Hepatic stellate cell (primary cell): ENCODE measurements at regions not wholly inside any gene's neighbourhood (a gene's known extent, or its start where the extent isn't known, plus 50 kb on each side); places are given as distances from the start of the nearest gene placed in this dataset.

Source experiments
- DNase-seq: peaks from one replicate; pipeline ENCODE4 v3.0.0; 2011; ENCODE audit warnings: low spot score

DNA sequence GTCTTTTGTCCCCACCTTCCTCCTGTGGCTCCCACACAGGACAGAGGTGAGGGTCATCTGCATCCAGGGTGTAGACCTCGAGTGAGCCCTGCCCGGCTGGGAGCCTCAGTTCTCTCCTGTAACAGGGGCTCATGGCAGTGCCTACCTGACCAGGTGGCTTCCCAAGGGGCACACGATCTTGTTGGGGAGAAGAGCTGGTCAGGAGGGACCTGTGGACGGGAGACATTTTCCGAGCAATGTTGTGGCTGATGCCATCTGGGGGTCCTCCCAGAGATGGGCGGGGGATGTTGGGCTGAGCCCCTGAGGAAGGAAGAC, 51.9 kb downstream of the CEBPB start:
- no peak for DNase-seq

DNA sequence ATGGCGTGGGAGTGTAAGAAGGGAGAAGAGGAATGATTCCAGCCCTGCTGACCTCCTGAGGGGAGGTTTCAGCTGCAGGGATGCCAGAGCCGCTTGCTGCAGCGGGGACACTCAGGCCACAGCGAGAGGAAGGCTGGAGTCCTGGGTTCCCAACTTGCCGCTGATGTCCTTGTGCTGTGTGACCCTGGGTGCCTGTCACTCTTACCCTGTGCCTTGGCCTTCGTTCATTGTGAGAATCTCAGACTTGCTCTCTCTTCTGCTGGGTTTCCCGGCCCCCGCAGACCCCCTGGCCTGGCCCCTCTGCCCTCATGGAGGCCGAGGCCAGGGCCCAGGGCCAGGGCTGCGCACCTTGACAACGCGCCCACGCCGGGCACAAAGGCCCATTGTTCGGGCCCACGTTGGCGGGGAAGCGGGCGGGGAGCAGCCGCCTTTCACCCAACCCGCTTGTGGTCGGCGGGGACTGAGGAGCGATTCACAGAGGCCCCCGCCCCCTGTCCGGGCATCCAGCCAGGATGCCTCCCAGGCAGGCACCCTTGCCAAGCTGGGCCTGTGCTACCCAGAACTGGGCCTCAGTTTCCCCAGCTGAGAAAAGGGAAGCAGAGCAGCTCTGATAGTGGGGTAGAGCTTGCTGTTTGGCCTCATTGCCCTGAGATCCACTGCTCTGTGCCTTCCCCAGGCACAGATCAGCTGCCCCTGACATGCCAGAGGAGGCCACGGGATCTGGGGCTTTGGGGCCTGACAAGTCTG, 52.4 kb downstream of the CEBPB start:
- DNase-seq = no peak

DNA sequence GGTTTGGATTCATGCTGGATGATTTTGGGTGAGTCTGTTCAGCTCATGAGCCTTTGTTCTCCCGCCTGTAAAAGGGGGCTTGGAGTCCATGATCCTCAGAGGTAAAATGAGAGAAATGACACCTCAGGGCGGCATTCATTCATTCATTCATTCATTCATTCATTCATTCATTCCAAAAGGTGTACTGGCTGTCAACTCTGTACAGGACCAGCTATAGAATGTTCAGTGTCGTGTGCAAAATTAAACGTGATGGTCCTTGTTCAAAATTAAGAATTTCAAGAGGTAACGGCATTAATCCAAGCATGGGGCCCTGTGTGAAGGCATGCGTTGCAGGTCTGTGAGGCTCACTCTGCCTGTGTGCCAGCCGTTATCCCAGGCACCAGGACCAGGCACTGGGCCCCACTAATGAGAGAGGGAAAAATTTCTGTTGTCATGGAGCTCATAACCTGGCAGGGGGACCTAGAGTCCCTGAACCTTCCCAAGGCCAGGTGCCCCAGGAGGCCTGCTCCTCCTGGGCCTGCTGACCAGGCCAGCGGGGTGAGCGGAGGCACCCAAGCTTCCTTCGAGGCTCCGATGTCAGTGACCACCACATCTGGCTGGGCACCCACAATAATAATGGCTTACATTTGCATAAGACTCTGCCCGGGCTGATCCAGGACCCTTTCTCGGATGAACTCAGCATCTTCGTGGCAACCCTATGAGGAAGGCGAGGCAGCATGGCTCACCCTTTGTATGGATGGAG, 53.2 kb downstream of the CEBPB start:
- DNase-seq = no peak

DNA sequence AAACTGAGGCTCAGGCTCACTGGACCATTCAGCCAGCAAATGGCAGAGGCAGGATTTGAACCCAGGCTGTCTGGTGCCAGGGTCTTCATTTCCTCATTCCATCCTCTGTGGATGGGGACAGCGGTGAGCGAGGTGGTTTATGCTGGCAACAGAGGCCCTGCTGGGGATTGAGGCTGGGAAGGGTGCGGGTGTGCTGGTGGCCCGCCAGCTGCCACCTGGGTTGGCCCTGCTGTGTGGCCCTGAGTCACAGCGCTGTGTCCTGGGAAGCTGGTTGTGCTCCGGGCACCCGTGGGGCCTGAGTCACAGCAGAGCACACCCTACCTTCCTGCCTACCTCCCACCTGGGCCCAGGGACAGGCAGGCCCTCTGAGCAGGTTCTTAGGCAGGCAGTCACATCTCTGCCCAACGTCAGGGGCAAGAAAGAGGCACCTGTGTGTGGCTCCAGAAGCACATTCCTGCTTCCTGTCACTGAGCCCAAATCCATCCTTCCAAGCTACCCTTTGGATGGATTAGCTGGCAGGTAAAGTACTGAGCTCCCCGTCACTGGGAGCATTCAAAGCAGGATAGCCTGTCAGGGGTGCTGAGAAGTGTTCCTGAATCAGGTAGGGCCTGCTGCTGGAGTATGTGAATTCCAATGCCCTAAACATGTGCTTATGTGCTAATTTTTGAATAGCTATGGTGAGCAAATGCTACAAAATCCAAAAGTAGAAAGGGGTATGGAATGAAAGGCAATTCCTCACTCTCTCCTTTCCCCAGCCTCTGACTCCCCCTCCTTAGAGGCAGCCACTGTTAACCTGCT, 53.9 kb downstream of the CEBPB start:
- DNase-seq = no peak

DNA sequence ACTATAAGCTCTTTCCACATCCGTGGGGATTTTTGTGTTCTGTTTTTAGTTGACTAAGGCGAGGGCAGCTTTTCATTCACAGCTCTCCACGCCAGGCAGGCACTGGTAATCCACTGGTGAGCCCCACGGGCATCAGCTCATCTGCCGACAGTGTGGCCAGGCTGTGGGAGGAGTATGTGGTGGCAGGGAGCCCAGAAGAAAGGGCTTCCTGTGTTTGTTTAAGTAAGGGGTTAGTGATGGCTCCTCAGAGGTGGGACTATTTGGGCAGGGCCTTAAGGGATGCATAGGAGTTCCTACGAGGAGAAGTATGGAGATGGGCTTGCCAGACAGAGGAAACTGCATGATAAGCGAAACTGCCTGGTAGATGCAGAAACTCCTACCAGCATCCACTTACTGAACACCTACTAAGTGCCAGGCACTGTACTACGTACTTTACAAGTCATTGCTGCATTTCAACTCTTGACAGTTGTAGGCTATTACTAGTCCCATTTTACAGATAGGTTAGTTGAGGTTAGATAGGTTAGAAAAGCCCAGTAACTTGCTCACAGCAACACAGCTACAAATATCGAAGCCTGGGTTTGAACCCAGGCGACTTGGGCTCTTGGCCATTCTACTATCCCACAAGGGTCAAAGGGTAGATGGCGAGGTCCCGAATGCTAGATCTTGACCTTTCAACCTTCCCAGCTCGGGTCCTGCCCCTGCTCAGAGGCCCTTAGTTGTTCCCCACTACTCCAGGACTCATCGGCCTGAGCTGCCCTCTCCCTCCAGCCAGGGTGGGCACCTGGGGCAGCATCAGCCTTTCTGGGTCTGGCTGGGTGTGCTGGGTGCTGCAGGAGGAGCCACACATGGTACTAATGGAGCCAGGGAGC, 55.1 kb downstream of the CEBPB start:
- DNase-seq = no peak

DNA sequence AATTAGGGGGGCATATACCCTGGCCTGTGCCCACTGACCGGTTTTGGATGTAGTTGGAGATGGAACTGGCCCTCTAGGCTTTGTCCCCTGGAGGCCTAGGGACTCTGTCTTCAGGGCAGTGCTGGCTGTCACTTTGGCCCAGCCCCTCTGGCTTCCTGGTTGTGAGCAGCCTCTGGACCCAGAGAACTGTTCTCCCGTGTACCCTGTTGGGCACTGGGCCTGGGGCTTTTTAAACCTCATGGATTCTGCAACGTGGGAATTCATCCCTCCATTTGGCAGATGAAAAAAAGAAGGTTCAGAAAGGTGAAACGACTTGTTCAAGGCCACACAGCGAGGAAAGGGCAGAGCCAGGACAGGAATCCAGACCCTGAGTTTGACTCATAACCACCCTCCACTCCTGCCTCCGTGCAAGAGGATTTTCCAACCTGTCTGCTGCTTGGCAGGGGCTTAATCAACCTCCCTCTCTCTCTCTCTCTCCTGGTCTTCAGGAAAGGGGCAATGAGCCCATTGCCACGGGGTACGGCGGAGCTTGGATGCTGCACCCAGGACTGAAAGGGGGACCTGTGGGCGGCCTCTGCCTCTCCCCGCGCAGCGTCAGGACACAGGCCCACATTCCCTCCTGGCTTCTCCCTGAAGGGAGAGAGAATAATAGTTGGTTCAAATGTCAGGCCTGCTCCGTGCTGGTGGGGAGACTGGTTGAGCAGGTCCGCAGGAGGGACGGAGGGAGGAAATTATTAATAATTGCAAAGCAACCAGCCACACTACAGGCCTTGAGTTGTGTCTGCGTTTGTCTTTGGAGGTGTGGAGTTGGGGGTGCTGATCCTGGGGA, 56.0 kb downstream of the CEBPB start:
- DNase-seq = no peak

DNA sequence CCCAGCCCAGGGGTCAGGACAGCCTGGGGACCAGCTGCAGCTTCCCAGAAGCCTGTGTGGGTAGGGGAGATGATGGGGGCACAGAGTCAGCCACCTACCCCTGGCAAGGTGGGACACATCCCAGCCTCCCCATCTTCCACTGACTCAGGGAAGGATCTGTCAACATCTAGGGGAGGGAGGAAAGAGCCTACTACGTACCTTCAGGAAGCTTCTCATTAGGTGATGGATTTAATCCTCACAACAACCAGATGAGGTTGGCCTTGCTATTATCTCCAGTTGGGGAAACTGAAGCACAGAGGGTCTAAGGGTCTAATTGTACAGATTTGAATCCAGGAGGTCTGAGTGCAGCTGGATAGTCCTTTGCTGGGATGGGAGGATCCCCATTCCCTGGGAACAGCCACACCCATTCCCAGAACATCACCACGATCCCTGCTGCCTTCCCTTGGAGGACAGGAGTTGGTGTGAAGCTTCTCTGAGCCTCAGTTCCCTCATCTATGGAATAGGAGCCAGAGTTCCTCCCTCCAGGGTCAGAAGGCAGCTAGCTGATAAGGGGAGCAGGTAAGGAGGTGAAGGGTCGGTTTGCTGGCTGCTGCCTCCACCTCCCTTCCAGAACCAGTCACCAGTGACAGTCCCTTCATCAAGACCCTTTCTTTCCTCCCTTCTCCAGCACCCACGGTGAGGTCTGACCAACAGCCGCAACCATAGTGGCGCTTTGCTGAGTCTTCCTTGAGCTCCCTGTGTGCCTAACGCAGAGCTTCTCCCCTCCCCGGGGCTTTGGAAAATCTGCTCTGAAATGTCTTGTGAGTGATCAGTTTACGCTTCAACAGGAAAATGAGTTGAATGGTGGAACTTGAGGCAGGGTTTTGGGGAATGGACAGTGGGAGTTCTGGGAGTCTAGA, 56.8 kb downstream of the CEBPB start:
- no peak for DNase-seq

DNA sequence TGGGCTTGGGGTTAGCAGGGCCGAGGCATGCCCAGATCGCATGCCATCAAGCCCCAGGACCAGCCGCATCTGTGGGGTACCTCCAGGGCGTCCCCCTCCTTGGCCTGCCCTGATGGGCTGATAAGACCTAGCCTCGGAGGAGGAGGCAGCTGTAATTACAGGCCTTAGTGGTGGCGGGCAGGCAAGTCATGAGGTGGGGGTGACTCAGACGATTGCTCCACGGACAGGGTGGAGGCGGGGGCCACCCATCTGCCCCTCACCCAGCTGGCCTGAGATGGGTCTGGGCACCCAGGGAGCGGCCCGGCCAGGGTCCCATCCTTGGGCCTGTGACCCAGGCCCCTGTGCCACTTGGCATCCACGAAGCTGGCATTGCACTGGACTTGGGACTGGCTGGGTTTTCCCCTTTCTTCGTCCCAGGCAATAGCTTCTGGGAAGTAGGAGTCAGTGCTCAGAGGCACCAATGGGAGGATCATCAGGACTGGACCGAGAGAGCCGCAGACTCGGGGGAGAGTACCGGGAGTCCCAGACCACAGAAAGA, 57.5 kb downstream of the CEBPB start:
- DNase-seq = no peak

DNA sequence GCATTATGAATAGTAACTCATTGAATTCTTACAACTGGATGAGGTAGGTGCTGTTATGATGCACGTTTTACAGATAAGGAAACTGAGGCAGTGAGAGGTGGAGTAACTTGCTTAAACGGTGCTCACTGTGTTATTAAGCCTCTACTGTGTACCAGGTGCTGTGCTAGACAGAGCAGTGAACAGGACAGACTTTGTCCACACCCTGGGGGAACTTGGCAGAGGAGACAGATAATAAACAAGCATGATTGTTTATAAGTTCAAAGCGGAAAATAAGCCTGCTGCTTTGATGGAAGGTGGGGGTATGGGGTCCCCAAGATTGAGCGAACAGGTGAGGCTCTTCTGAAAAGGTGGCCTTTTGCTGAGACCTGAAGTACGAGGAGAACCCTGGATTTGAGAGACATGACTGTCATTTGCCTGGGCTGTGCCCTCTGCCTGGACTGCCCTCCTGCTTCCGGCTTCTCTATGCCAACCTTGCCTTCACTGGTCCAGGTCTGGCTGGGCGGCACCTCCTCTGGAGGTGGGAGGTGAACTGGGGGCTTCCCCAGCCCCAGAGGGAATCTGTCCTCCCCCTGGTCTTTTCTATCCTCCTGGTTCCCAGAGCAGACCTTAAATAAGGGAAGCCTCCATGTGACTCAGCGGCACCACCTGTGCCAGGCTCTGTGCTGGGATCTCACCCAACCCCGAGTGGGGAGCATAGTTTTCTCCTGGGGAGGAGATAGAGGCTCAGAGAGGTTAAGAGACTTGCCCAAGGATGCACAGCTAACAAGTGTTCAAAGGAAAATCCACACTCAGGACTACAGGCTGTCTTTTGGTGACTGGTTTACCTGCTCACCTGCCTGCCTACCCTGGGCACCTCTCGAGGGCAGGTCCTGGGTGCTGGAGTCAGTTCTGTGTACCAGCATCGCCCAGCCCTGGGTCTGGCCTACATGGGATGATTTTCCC, 59.1 kb downstream of the CEBPB start:
- DNase-seq = no peak

DNA sequence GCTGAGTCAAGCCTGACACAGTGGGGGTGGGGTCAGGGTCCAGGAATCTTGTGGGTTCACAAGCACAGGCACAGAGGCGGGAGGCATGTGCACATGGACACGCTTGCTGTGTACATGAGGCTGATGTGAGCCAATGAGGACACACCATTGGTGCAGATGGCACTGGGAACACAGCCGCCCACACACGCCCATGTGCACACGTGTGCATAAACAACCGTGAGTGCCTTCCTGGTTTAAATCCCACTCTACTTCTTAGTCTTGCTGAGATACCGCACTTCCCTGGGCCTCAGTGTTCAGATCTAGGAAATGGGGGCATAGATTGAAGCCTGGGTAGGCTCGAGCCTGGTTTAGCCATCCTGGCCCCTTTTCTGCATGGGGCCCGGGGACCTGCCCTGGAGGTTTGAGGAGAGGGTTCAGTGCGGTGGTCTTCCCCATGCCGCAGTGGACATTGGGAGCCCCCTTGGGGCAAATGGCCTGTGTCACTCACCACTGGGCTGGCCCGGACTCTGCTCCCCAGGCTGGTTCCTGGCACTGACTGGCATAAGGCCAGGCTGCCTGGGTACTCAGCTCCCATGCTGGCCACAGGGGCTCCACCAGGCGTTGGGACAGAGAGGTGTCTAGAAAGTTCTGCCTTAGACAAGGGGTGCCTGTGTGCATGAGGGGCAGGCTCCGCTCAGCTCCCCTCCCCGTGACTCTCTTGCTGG, 60.2 kb downstream of the CEBPB start:
- DNase-seq = no peak

DNA sequence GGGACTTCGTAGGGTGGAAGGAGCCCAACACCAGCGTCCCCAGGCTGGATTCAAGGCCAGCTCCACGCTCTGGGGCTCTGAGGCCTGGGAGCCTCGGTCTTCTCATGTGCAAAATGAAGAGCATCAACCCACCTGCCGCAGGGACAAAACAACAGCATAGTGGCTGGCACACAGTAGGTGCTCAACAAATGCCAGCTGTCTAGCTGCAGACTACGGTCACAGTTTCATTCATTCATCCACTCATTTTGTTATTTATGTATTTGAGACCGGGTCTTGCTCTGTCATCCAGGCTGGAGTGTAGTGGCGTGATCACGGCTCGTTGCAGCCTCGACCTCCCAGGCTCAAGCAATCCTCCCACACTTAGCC, 60.7 kb downstream of the CEBPB start:
- DNase-seq = no peak

DNA sequence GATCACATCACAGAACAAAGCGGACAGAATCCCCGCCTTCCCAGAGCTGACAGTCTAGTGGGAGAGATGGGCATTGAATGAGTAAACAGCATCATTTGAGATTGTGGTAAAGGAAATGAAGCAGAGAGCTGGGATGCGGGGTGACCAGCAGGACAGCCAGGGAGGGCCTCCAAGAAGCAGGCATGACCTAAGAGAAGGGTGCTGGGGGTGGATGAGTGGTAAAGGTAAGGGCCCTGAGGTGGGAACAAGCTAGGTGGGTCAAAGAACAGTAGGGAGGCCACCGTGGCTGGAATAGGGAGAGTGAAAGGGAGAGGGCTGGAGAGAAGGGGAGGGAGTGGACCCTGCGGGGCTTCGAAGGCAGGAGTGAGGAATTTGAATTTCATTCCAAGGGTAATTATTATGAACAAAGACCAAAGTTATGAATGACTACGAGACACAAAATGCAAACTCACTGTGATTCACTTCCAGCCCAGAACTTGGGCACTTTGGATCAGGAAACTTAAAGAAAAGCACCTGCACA, 61.4 kb downstream of the CEBPB start:
- peak; percentile 65 for DNase-seq

DNA sequence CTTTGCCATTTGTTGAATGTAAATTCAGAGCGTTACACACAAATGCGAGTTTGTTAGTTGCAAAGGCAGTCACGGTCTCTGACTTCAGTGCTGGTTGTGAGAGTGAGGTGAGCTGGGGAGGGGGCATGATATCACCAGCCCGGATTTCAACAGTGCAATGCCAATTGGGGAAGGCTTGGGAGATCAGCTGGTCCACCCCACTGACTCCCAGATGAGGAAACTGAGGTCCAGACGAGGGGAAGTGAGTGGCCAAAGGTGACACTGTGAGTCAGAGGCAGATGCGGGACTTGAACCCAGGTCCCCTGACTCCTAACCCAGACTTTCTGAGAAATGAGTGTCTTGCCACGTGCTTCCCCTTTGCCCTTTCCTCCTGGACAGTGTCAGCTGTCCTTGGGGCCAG, 62.1 kb downstream of the CEBPB start:
- DNase-seq = no peak

DNA sequence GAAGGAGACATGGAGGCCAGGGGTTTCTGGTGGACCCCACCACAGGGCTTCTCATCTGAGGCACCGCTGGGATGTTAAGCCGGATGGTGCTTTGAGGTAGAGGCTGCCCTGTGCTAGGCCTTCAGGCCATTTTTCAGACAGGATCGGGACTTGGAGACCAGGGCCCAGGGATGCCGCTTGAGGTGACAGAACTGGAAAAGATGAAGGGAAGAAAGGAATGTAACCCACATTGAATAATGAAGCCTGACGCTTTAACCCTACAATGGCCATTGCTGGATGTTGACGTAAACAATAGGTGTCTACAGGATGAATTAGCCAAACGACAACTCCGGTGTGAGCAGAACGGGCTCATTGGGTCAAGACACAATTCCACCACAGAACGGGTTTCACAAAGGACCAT, 62.5 kb downstream of the CEBPB start:
- no peak for DNase-seq

DNA sequence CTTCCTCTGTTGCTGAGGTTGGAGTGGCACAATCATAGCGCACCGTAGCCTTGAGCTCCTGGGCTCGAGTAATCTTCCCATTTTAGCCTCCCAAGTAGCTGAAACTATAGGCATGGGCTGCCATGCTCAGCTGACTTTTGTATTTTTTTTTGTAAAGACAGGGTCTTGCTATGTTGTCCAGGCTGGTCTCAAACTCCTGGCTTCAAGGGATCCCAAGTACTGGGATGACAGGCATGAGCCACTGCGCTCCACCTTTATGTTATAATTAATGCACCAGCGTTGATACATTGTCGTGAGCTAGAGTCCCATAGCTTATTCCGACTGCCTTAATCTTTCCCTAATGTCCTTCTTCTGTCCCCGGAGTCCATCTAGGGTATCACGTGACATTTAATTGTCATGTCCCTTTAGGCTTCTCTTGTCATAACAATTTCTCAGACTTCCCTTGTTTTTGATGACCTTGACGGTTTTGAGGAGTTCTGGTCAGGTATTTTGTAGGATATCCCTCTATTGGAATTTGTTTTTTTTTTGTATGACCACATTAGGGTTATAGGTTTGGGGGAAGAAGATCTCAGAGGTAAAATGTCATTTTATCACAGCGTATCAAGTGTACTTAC, 63.9 kb downstream of the CEBPB start:
- no peak for DNase-seq

DNA sequence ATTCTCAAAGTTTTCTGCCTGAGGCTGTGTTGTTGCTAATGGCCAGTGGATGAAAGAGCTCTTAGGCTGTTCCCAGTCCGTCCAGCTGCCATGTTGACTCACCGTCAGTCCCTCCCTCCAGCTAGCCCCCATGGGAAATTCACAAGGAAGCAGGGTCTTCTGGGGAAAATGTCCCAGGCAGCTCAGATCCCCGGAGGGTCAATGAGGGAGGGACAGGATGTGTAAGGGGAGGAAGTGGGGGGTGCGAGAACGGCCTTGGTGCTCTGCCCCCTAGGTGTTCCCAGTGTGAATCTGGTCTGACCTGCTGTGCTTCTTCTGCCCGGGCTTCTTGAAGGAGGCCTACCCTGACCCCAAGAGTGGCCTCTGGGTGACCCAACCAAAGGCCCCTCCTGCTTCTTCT, 65.9 kb downstream of the CEBPB start:
- no peak for DNase-seq

DNA sequence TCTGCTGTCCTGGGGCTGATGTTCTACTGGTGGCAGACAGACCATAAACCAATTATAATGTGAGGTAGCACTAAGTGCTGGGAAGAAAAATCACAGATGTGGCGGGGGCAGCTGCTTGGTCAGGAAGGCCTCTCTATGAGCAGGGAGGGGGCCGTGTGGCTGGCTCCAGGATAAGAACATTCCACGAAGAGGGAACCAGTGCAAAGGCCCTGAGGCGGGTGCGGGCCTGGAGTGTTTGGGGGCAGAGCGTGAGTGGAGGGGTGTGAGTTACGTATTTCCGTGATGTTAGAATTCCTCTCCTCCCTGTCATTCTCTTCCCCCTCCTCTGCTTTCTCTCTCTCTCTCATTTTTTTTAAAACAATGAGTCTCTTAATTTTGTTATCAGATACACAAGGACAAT, 67.2 kb downstream of the CEBPB start:
- no peak for DNase-seq
